ENCODE measurements at regions not wholly inside any gene's neighbourhood (a gene's known extent, or its start where the extent isn't known, plus 50 kb on each side); places are given as distances from the start of the nearest gene placed in this dataset.

DNA sequence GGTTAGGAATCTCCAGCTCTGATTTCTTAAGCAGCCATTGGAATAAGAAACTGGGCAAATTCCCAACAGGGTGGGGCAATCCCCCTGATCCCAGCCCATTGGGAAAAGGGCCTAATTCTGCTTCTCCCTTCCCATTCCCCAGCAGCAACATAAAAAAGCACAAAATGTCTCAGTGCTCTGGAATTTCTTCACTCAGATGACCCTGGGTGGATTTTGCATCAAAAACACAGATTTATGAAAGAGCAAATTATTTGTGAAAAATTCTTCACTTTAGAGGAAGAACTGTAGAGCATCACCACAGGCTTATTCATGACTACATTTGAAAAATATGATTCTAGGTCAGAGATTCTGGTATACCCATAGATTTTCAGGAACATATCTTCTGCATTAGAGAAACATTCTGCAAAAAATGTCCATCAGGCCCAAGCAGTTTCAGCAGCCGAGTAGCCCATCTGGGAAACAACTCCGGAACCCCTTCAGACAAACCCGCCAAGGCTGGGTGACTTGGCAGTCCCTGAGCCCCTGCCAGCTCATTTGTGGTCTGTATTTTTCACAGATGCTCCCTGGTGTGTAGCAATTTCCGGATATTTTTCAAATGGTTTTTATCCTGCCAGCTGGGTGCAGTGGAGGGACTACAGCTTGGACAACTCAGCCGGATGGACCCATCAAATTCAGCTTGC is 102.1 kb upstream of the RANBP3L start:
- no peak overlapping the region for H3K27ac Mint-ChIP-seq
- peaks cover 5% of the 10 kb centered on the region for H3K4me1 Mint-ChIP-seq

DNA sequence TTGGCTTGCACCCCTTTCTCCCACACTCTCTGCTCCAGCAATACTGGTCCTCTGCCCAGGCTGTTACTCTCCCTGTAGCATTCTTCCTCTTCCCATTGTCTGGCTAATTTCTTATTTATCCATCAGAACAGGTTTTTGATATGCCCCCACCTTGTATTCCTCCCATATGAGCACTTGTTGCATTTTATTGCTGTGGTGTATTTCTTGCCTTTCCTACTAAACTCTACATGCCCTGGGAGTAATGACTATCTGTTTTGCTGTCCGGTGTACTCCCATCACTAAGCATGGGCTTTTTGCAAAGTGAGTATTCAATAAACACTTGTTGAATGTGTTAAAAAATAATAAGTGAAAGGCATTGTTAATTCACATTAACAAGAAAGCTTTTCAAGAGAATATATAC is 104.3 kb upstream of the RANBP3L start:
- no peak for ATAC-seq
- POLR2A ChIA-PET, result no interaction called here
- H3K27ac Mint-ChIP-seq, result no peak overlapping the region

More for the DNA sequence above, 102.1 kb upstream of the RANBP3L start:
- Mint-ChIP-seq H3K4me3 (no peak overlapping the region), H3K27me3 (ENCODE audit: low read depth) (peaks cover 4% of the 10 kb centered on the region; the same call in 1 of the 2 replicates), H3K9me3 (no peaks in the 10 kb centered on the region), H3K36me3 (no peaks in the 10 kb centered on the region)
- ChIA-PET CTCF (interaction anchor here (0.9 to 1.6 kb wide), 4 partner anchors 287 to 325 kb away, joined by 3 to 5 read pairs (median 4); no protein-coding TSS in a partner anchor), POLR2A (no interaction called here)
- DNase-seq (ENCODE audit: low spot score) (no peak), ATAC-seq (no peak)
- TF ChIP-seq HMGA2 (CRISPR knock-in tag; IDR thresholded peaks at IDR 0.05) (no peak), ELF4 (CRISPR knock-in tag; IDR thresholded peaks at IDR 0.05; ENCODE audit: low read depth) (no peak), ZNF219 (CRISPR knock-in tag; IDR thresholded peaks at IDR 0.05; ENCODE audit: borderline replicate concordance) (no peak), EMX1 (CRISPR knock-in tag; IDR thresholded peaks at IDR 0.05) (no peak), TEAD1 (CRISPR knock-in tag; IDR thresholded peaks at IDR 0.05) (no peak), ZNF138 (CRISPR knock-in tag; conservative IDR thresholded peaks at IDR 0.05) (no peak), NFATC4 (CRISPR knock-in tag; IDR thresholded peaks at IDR 0.05) (no peak), ATF1 (CRISPR knock-in tag; IDR thresholded peaks at IDR 0.05) (no peak)
- TF ChIP-seq, protein P1, sequence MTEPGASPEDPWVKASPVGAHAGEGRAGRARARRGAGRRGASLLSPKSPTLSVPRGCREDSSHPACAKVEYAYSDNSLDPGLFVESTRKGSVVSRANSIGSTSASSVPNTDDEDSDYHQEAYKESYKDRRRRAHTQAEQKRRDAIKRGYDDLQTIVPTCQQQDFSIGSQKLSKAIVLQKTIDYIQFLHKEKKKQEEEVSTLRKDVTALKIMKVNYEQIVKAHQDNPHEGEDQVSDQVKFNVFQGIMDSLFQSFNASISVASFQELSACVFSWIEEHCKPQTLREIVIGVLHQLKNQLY (CRISPR knock-in tag; IDR thresholded peaks at IDR 0.05), result no peak

More for the DNA sequence above, 104.3 kb upstream of the RANBP3L start:
- no peak for DNase-seq (ENCODE audit: low spot score)
- H3K4me1 Mint-ChIP-seq, result peaks cover 5% of the 10 kb centered on the region
- peaks cover 4% of the 10 kb centered on the region; the same call in 1 of the 2 replicates for H3K27me3 Mint-ChIP-seq (ENCODE audit: low read depth)
- H3K4me3 Mint-ChIP-seq, result no peak overlapping the region
- CTCF ChIA-PET, result interaction anchor here (1.0 kb wide), 1 partner anchor 285 kb away, joined by 3 read pairs; no protein-coding TSS in a partner anchor
- TF ChIP-seq ZNF138 (CRISPR knock-in tag; conservative IDR thresholded peaks at IDR 0.05) (no peak), E2F1 (CRISPR knock-in tag; IDR thresholded peaks at IDR 0.05) (no peak), MYBL2 (CRISPR knock-in tag; IDR thresholded peaks at IDR 0.05) (no peak), FOXK1 (CRISPR knock-in tag; IDR thresholded peaks at IDR 0.05) (no peak), ZNF281 (CRISPR knock-in tag; IDR thresholded peaks at IDR 0.05) (no peak), ELF4 (CRISPR knock-in tag; IDR thresholded peaks at IDR 0.05; ENCODE audit: low read depth) (no peak), SMAD3 (CRISPR knock-in tag; IDR thresholded peaks at IDR 0.05; ENCODE audit: borderline replicate concordance) (no peak)
- TF ChIP-seq, protein P2, sequence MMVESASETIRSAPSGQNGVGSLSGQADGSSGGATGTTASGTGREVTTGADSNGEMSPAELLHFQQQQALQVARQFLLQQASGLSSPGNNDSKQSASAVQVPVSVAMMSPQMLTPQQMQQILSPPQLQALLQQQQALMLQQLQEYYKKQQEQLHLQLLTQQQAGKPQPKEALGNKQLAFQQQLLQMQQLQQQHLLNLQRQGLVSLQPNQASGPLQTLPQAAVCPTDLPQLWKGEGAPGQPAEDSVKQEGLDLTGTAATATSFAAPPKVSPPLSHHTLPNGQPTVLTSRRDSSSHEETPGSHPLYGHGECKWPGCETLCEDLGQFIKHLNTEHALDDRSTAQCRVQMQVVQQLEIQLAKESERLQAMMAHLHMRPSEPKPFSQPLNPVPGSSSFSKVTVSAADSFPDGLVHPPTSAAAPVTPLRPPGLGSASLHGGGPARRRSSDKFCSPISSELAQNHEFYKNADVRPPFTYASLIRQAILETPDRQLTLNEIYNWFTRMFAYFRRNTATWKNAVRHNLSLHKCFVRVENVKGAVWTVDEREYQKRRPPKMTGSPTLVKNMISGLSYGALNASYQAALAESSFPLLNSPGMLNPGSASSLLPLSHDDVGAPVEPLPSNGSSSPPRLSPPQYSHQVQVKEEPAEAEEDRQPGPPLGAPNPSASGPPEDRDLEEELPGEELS (CRISPR knock-in tag; IDR thresholded peaks at IDR 0.05), result no peak
- TF ChIP-seq, protein P3, sequence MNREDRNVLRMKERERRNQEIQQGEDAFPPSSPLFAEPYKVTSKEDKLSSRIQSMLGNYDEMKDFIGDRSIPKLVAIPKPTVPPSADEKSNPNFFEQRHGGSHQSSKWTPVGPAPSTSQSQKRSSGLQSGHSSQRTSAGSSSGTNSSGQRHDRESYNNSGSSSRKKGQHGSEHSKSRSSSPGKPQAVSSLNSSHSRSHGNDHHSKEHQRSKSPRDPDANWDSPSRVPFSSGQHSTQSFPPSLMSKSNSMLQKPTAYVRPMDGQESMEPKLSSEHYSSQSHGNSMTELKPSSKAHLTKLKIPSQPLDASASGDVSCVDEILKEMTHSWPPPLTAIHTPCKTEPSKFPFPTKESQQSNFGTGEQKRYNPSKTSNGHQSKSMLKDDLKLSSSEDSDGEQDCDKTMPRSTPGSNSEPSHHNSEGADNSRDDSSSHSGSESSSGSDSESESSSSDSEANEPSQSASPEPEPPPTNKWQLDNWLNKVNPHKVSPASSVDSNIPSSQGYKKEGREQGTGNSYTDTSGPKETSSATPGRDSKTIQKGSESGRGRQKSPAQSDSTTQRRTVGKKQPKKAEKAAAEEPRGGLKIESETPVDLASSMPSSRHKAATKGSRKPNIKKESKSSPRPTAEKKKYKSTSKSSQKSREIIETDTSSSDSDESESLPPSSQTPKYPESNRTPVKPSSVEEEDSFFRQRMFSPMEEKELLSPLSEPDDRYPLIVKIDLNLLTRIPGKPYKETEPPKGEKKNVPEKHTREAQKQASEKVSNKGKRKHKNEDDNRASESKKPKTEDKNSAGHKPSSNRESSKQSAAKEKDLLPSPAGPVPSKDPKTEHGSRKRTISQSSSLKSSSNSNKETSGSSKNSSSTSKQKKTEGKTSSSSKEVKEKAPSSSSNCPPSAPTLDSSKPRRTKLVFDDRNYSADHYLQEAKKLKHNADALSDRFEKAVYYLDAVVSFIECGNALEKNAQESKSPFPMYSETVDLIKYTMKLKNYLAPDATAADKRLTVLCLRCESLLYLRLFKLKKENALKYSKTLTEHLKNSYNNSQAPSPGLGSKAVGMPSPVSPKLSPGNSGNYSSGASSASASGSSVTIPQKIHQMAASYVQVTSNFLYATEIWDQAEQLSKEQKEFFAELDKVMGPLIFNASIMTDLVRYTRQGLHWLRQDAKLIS (CRISPR knock-in tag; IDR thresholded peaks at IDR 0.05; ENCODE audit: borderline replicate concordance), result no peak
- TF ChIP-seq, protein P4, sequence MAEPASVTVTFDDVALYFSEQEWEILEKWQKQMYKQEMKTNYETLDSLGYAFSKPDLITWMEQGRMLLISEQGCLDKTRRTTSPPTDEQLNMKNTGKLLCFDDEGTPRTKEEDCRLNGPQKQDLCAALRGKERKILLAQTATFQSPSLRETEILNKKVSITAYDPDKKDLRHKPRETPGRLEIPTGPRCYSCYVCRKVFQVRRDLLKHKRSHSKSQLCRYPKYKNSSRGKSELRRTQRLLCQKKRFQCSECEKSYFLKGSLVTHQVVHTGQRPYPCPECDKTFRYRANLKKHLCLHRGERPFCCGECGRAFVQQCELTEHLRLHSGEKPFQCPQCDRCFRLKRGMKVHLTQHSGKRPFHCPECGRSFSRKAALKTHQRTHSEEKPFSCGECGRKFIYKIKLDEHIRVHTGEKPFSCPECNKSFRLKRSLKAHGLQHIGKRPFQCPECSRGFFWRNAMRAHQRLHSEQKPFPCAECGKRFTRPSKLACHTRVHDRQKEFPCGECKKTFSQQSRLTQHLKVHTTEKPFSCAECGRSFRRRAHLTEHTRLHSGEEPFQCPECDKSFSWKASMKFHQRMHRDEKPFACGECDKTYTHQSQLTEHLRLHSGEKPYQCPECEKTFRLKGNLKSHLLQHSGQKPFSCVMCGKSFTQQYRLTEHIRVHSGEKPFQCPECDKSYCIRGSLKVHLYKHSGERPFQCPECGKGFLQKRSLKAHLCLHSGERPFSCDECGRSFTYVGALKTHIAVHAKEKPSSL (CRISPR knock-in tag; conservative IDR thresholded peaks at IDR 0.05), result no peak
- TF ChIP-seq, protein P5, sequence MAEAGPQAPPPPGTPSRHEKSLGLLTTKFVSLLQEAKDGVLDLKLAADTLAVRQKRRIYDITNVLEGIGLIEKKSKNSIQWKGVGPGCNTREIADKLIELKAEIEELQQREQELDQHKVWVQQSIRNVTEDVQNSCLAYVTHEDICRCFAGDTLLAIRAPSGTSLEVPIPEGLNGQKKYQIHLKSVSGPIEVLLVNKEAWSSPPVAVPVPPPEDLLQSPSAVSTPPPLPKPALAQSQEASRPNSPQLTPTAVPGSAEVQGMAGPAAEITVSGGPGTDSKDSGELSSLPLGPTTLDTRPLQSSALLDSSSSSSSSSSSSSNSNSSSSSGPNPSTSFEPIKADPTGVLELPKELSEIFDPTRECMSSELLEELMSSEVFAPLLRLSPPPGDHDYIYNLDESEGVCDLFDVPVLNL (CRISPR knock-in tag; IDR thresholded peaks at IDR 0.05; ENCODE audit: borderline replicate concordance, low read depth), result no peak
- TF ChIP-seq, protein P6, sequence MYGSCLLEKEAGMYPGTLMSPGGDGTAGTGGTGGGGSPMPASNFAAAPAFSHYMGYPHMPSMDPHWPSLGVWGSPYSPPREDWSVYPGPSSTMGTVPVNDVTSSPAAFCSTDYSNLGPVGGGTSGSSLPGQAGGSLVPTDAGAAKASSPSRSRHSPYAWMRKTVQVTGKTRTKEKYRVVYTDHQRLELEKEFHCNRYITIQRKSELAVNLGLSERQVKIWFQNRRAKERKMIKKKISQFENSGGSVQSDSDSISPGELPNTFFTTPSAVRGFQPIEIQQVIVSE (CRISPR knock-in tag; IDR thresholded peaks at IDR 0.05; ENCODE audit: borderline replicate concordance), result no peak
- peaks cover 4% of the 10 kb centered on the region for H3K9me3 Mint-ChIP-seq
- no peaks in the 10 kb centered on the region for H3K36me3 Mint-ChIP-seq
